ENCODE measurements at regions not wholly inside any gene's neighbourhood (a gene's known extent, or its start where the extent isn't known, plus 50 kb on each side); places are given as distances from the start of the nearest gene placed in this dataset.

GRCh38 chr1:36714301-36714700, 231.6 kb upstream of the CSF3R start:
- TF ChIP-seq, protein P1, sequence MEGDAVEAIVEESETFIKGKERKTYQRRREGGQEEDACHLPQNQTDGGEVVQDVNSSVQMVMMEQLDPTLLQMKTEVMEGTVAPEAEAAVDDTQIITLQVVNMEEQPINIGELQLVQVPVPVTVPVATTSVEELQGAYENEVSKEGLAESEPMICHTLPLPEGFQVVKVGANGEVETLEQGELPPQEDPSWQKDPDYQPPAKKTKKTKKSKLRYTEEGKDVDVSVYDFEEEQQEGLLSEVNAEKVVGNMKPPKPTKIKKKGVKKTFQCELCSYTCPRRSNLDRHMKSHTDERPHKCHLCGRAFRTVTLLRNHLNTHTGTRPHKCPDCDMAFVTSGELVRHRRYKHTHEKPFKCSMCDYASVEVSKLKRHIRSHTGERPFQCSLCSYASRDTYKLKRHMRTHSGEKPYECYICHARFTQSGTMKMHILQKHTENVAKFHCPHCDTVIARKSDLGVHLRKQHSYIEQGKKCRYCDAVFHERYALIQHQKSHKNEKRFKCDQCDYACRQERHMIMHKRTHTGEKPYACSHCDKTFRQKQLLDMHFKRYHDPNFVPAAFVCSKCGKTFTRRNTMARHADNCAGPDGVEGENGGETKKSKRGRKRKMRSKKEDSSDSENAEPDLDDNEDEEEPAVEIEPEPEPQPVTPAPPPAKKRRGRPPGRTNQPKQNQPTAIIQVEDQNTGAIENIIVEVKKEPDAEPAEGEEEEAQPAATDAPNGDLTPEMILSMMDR (conservative IDR thresholded peaks at IDR 0.05; ENCODE audit: low read depth, low read length): no peak
- no peak for TF ChIP-seq RFX5 (IDR thresholded peaks at IDR 0.05; ENCODE audit: low read depth, low read length)
- TF ChIP-seq POLR2A (IDR thresholded peaks at IDR 0.05; ENCODE audit: low read depth, low read length): no peak
- TF ChIP-seq ELK1 (IDR thresholded peaks at IDR 0.05; ENCODE audit: borderline replicate concordance, low read depth, low read length): no peak
- TF ChIP-seq USF2 (IDR thresholded peaks at IDR 0.05; ENCODE audit: low read depth, low read length): no peak
- TF ChIP-seq MXI1 (IDR thresholded peaks at IDR 0.05; ENCODE audit: borderline replicate concordance, low read depth, low read length): no peak

Measured in IMR-90 (cell line).